ENCODE measurements at regions not wholly inside any gene's neighbourhood (a gene's known extent, or its start where the extent isn't known, plus 50 kb on each side); places are given as distances from the start of the nearest gene placed in this dataset.
A peak's percentile ranks its signal among the peaks of the same experiment; 100 is the strongest.

- Histone ChIP-seq H2BK120ac (ENCODE audit: low read depth, low read length) (no peak overlapping the region), H3K27me3 (ENCODE audit: control insufficient read depth in 3 of 3, insufficient read depth in 3 of 3, low read depth in 1 of 3, low read length in 3 of 3) (no peaks in the 10 kb centered on the region), H3K79me1 (ENCODE audit: low read depth, low read length) (peaks cover 1% of the 10 kb centered on the region), H2BK5ac (ENCODE audit: low read length) (no peak overlapping the region), H3K4me2 (ENCODE audit: insufficient read depth, low read length, poor library complexity, severe bottlenecking) (no peak overlapping the region), H2BK15ac (ENCODE audit: low read length) (no peak overlapping the region), H3K9me3 (replicated peaks in 1 of 2; ENCODE audit: control insufficient read depth in 2 of 2, insufficient read depth in 1 of 2, low read depth in 1 of 2, low read length in 2 of 2) (no peaks in the 10 kb centered on the region), H2BK12ac (ENCODE audit: low read length) (no peak overlapping the region), H3K14ac (ENCODE audit: low read length) (no peak overlapping the region), H3K18ac (ENCODE audit: low read length) (no peak overlapping the region), H3K9ac (ENCODE audit: low read depth, low read length, poor library complexity) (no peak overlapping the region), H4K8ac (ENCODE audit: low read depth, low read length) (no peak overlapping the region), H3K4ac (ENCODE audit: low read length) (no peak overlapping the region), H2AK5ac (ENCODE audit: low read depth, low read length) (no peak overlapping the region), H3K36me3 (replicated peaks in 1 of 2; ENCODE audit: control insufficient read depth in 2 of 2, insufficient read depth in 2 of 2, low read length in 2 of 2) (no peaks in the 10 kb centered on the region), H3K27ac (replicated peaks; ENCODE audit: low read length) (no peak overlapping the region), H4K91ac (ENCODE audit: low read depth, low read length, poor library complexity) (no peak overlapping the region), H3K23ac (ENCODE audit: low read depth, low read length, poor library complexity) (no peak overlapping the region), H3K4me3 (ENCODE audit: low read length in 2 of 2) (no peak overlapping the region), H2AFZ (ENCODE audit: low read length) (no peak overlapping the region), H3K4me1 (ENCODE audit: control insufficient read depth in 2 of 2, insufficient read depth in 1 of 2, low read depth in 1 of 2, low read length in 2 of 2) (no peaks in the 10 kb centered on the region)
- WGBS, 2 donors (ENCODE audit: extremely low coverage in 2 of 2, insufficient read length in 2 of 2, insufficient replicate concordance in 1 of 2), result no CpG with 5 or more reads among the region's 5 CpGs
- no peak for DNase-seq (ENCODE audit: low spot score)
These were observed 71.9 kb upstream of the USP24 start for GRCh38 chr1:55286856-55287602.

- DNase-seq (ENCODE audit: low spot score), result no peak
- Histone ChIP-seq H3K4me2 (ENCODE audit: insufficient read depth, low read length, poor library complexity, severe bottlenecking) (no peak overlapping the region), H3K4me1 (ENCODE audit: control insufficient read depth in 2 of 2, insufficient read depth in 1 of 2, low read depth in 1 of 2, low read length in 2 of 2) (no peaks in the 10 kb centered on the region), H2BK5ac (ENCODE audit: low read length) (no peak overlapping the region), H3K18ac (ENCODE audit: low read length) (no peak overlapping the region), H3K27me3 (ENCODE audit: control insufficient read depth in 3 of 3, insufficient read depth in 3 of 3, low read depth in 1 of 3, low read length in 3 of 3) (no peaks in the 10 kb centered on the region), H3K27ac (replicated peaks; ENCODE audit: low read length) (no peak overlapping the region), H4K91ac (ENCODE audit: low read depth, low read length, poor library complexity) (no peak overlapping the region), H2BK15ac (ENCODE audit: low read length) (no peak overlapping the region), H3K79me1 (ENCODE audit: low read depth, low read length) (peaks cover 1% of the 10 kb centered on the region), H3K4ac (ENCODE audit: low read length) (no peak overlapping the region), H3K36me3 (replicated peaks in 1 of 2; ENCODE audit: control insufficient read depth in 2 of 2, insufficient read depth in 2 of 2, low read length in 2 of 2) (no peaks in the 10 kb centered on the region), H3K9ac (ENCODE audit: low read depth, low read length, poor library complexity) (no peak overlapping the region), H2AK5ac (ENCODE audit: low read depth, low read length) (no peak overlapping the region), H2BK12ac (ENCODE audit: low read length) (no peak overlapping the region), H3K14ac (ENCODE audit: low read length) (no peak overlapping the region), H3K9me3 (replicated peaks in 1 of 2; ENCODE audit: control insufficient read depth in 2 of 2, insufficient read depth in 1 of 2, low read depth in 1 of 2, low read length in 2 of 2) (no peaks in the 10 kb centered on the region), H2AFZ (ENCODE audit: low read length) (no peak overlapping the region), H4K8ac (ENCODE audit: low read depth, low read length) (no peak overlapping the region), H2BK120ac (ENCODE audit: low read depth, low read length) (no peak overlapping the region), H3K4me3 (ENCODE audit: low read length in 2 of 2) (no peak overlapping the region), H3K23ac (ENCODE audit: low read depth, low read length, poor library complexity) (no peak overlapping the region)
- no CpG with 5 or more reads among the region's 2 CpGs for WGBS, 2 donors (ENCODE audit: extremely low coverage in 2 of 2, insufficient read length in 2 of 2, insufficient replicate concordance in 1 of 2)
These were observed 70.7 kb upstream of the USP24 start for GRCh38 chr1:55285834-55286233.

- no peak overlapping the region for H2BK12ac ChIP-seq (ENCODE audit: low read length)
- H3K9me3 ChIP-seq (replicated peaks in 1 of 2; ENCODE audit: control insufficient read depth in 2 of 2, insufficient read depth in 1 of 2, low read depth in 1 of 2, low read length in 2 of 2), result no peaks in the 10 kb centered on the region
- peak; percentile 24 for DNase-seq (ENCODE audit: low spot score)
- H2AK5ac ChIP-seq (ENCODE audit: low read depth, low read length), result no peak overlapping the region
- no peak overlapping the region for H4K8ac ChIP-seq (ENCODE audit: low read depth, low read length)
- no peak overlapping the region for H3K4me2 ChIP-seq (ENCODE audit: insufficient read depth, low read length, poor library complexity, severe bottlenecking)
- WGBS, 2 donors (ENCODE audit: extremely low coverage in 2 of 2, insufficient read length in 2 of 2, insufficient replicate concordance in 1 of 2), result no CpG with 5 or more reads among the region's 4 CpGs
- H3K23ac ChIP-seq (ENCODE audit: low read depth, low read length, poor library complexity), result no peak overlapping the region
- H3K79me1 ChIP-seq (ENCODE audit: low read depth, low read length), result peaks cover 1% of the 10 kb centered on the region
- no peak overlapping the region for H2BK5ac ChIP-seq (ENCODE audit: low read length)
- no peak overlapping the region for H3K4me3 ChIP-seq (ENCODE audit: low read length in 2 of 2)
- H3K9ac ChIP-seq (ENCODE audit: low read depth, low read length, poor library complexity), result no peak overlapping the region
- H3K18ac ChIP-seq (ENCODE audit: low read length), result no peak overlapping the region
- no peak overlapping the region for H3K27ac ChIP-seq (replicated peaks; ENCODE audit: low read length)
- no peak overlapping the region for H2BK120ac ChIP-seq (ENCODE audit: low read depth, low read length)
- no peak overlapping the region for H3K14ac ChIP-seq (ENCODE audit: low read length)
- no peak overlapping the region for H3K4ac ChIP-seq (ENCODE audit: low read length)
- no peak overlapping the region for H2AFZ ChIP-seq (ENCODE audit: low read length)
- H3K27me3 ChIP-seq (ENCODE audit: control insufficient read depth in 3 of 3, insufficient read depth in 3 of 3, low read depth in 1 of 3, low read length in 3 of 3), result peaks cover 0 to 3% (median 0%) of the 10 kb centered on the region in 3 experiments
- H2BK15ac ChIP-seq (ENCODE audit: low read length), result no peak overlapping the region
- no peaks in the 10 kb centered on the region for H3K4me1 ChIP-seq (ENCODE audit: control insufficient read depth in 2 of 2, insufficient read depth in 1 of 2, low read depth in 1 of 2, low read length in 2 of 2)
- no peaks in the 10 kb centered on the region for H3K36me3 ChIP-seq (replicated peaks in 1 of 2; ENCODE audit: control insufficient read depth in 2 of 2, insufficient read depth in 2 of 2, low read length in 2 of 2)
- H4K91ac ChIP-seq (ENCODE audit: low read depth, low read length, poor library complexity), result no peak overlapping the region
These were observed 69.7 kb upstream of the USP24 start for GRCh38 chr1:55284856-55285255.

GRCh38 chr1:55282058-55282457, 66.9 kb upstream of the USP24 start:
- no peak overlapping the region for H4K8ac ChIP-seq (ENCODE audit: low read depth, low read length)
- peaks cover 0 to 3% (median 0%) of the 10 kb centered on the region in 3 experiments for H3K27me3 ChIP-seq (ENCODE audit: control insufficient read depth in 3 of 3, insufficient read depth in 3 of 3, low read depth in 1 of 3, low read length in 3 of 3)
- no peak overlapping the region for H3K23ac ChIP-seq (ENCODE audit: low read depth, low read length, poor library complexity)
- no peak overlapping the region for H3K18ac ChIP-seq (ENCODE audit: low read length)
- no peaks in the 10 kb centered on the region for H3K9me3 ChIP-seq (replicated peaks in 1 of 2; ENCODE audit: control insufficient read depth in 2 of 2, insufficient read depth in 1 of 2, low read depth in 1 of 2, low read length in 2 of 2)
- H2BK120ac ChIP-seq (ENCODE audit: low read depth, low read length), result no peak overlapping the region
- H2BK5ac ChIP-seq (ENCODE audit: low read length), result no peak overlapping the region
- H2AFZ ChIP-seq (ENCODE audit: low read length), result no peak overlapping the region
- H2BK15ac ChIP-seq (ENCODE audit: low read length), result no peak overlapping the region
- H2AK5ac ChIP-seq (ENCODE audit: low read depth, low read length), result no peak overlapping the region
- H3K36me3 ChIP-seq (replicated peaks in 1 of 2; ENCODE audit: control insufficient read depth in 2 of 2, insufficient read depth in 2 of 2, low read length in 2 of 2), result no peaks in the 10 kb centered on the region
- no peak overlapping the region for H4K91ac ChIP-seq (ENCODE audit: low read depth, low read length, poor library complexity)
- no CpG with 5 or more reads among the region's 1 CpG for WGBS, 2 donors (ENCODE audit: extremely low coverage in 2 of 2, insufficient read length in 2 of 2, insufficient replicate concordance in 1 of 2)
- H3K4me1 ChIP-seq (ENCODE audit: control insufficient read depth in 2 of 2, insufficient read depth in 1 of 2, low read depth in 1 of 2, low read length in 2 of 2), result peaks cover 1 to 3% of the 10 kb centered on the region in 2 donors
- H3K9ac ChIP-seq (ENCODE audit: low read depth, low read length, poor library complexity), result no peak overlapping the region
- H3K27ac ChIP-seq (replicated peaks; ENCODE audit: low read length), result no peak overlapping the region
- no peak overlapping the region for H3K4me2 ChIP-seq (ENCODE audit: insufficient read depth, low read length, poor library complexity, severe bottlenecking)
- no peak overlapping the region for H2BK12ac ChIP-seq (ENCODE audit: low read length)
- H3K4me3 ChIP-seq (ENCODE audit: low read length in 2 of 2), result no peak overlapping the region
- no peak overlapping the region for H3K14ac ChIP-seq (ENCODE audit: low read length)
- H3K79me1 ChIP-seq (ENCODE audit: low read depth, low read length), result no peaks in the 10 kb centered on the region
- H3K4ac ChIP-seq (ENCODE audit: low read length), result no peak overlapping the region
- DNase-seq (ENCODE audit: low spot score), result no peak

All from neuronal stem cell (in vitro differentiated cells).